B cell (primary cell): ENCODE measurements at regions not wholly inside any gene's neighbourhood (a gene's known extent, or its start where the extent isn't known, plus 50 kb on each side); places are given as distances from the start of the nearest gene placed in this dataset.

Experiments
- EZH2 ChIP-seq: IDR thresholded peaks from 2 replicates; pipeline ENCODE4 v1.6.1; 2012; ENCODE audit warnings: borderline replicate concordance, low read depth, mild to moderate bottlenecking, moderate library complexity, low read length; ENCODE audit not compliant: insufficient read depth, poor library complexity, severe bottlenecking
- TF ChIP-seq, protein P1 (sequence below): fragments of 200-600 bp; IDR thresholded peaks from one replicate; pipeline ENCODE4 v1.8.0; 2022; ENCODE audit warnings: antibody characterized with exemption, mild to moderate bottlenecking

- TF ChIP-seq, protein P1, sequence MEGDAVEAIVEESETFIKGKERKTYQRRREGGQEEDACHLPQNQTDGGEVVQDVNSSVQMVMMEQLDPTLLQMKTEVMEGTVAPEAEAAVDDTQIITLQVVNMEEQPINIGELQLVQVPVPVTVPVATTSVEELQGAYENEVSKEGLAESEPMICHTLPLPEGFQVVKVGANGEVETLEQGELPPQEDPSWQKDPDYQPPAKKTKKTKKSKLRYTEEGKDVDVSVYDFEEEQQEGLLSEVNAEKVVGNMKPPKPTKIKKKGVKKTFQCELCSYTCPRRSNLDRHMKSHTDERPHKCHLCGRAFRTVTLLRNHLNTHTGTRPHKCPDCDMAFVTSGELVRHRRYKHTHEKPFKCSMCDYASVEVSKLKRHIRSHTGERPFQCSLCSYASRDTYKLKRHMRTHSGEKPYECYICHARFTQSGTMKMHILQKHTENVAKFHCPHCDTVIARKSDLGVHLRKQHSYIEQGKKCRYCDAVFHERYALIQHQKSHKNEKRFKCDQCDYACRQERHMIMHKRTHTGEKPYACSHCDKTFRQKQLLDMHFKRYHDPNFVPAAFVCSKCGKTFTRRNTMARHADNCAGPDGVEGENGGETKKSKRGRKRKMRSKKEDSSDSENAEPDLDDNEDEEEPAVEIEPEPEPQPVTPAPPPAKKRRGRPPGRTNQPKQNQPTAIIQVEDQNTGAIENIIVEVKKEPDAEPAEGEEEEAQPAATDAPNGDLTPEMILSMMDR: no peak
- no peak for TF ChIP-seq EZH2
Measured at GRCh38 chr5:117182104-117182503, 607.5 kb upstream of the SEMA6A start.
